NOMO-1 treated with DMSO at 0.1 percent for 48 hours (cell line): ENCODE measurements at regions not wholly inside any gene's neighbourhood (a gene's known extent, or its start where the extent isn't known, plus 50 kb on each side); places are given as distances from the start of the nearest gene placed in this dataset.
"Not testable (repeated sequence)": the region's sequence is repeated elsewhere in the genome, so short reads cannot be mapped to it uniquely, and the experiment has no call there.

ENCODE experiments used
- DNase-seq: peaks from one replicate; lab custom pipeline; 2025; ENCODE audit not compliant: unreplicated experiment; lab: John Stamatoyannopoulos, UW

GRCh38 chr14:23829736-23830471 is 123.7 kb upstream of the DHRS4 start:
- DNase-seq, result peak; percentile 50

- peak; percentile 91 for DNase-seq
Observed at GRCh38 chr14:23831596-23831995, 122.0 kb upstream of the DHRS4 start.

GRCh38 chr14:23861666-23862065 is 91.9 kb upstream of the DHRS4 start:
- DNase-seq, result no peak

GRCh38 chr14:23862513-23862912 is 91.1 kb upstream of the DHRS4 start:
- no peak for DNase-seq

GRCh38 chr14:23863836-23864235 is 89.7 kb upstream of the DHRS4 start:
- no peak for DNase-seq

GRCh38 chr14:23864259-23864658 is 89.3 kb upstream of the DHRS4 start:
- no peak for DNase-seq

- no peak for DNase-seq
Observed at GRCh38 chr14:23864861-23865260, 88.7 kb upstream of the DHRS4 start.

- DNase-seq, result no peak
Observed at GRCh38 chr14:23865502-23865901, 88.1 kb upstream of the DHRS4 start.

- no peak for DNase-seq
Observed at GRCh38 chr14:23866269-23866668, 87.3 kb upstream of the DHRS4 start.

- no peak for DNase-seq
Observed at GRCh38 chr14:23869078-23869719, 84.4 kb upstream of the DHRS4 start.

- no peak for DNase-seq
Observed at GRCh38 chr14:23876160-23876750, 77.3 kb upstream of the DHRS4 start.

- no peak for DNase-seq
Observed at GRCh38 chr14:23877111-23877510, 76.5 kb upstream of the DHRS4 start.

- no peak for DNase-seq
Observed at GRCh38 chr14:23877538-23878180, 75.9 kb upstream of the DHRS4 start.

- no peak for DNase-seq
Observed at GRCh38 chr14:23881282-23881681, 72.3 kb upstream of the DHRS4 start.

- DNase-seq, result no peak
Observed at GRCh38 chr14:23883684-23884540, 69.7 kb upstream of the DHRS4 start.

GRCh38 chr14:23884541-23884904 is 69.0 kb upstream of the DHRS4 start:
- no peak for DNase-seq

GRCh38 chr14:23887536-23887935 is 66.0 kb upstream of the DHRS4 start:
- no peak for DNase-seq

- DNase-seq, result not testable (repeated sequence)
Observed at GRCh38 chr14:23891717-23892116, 61.9 kb upstream of the DHRS4 start.

- DNase-seq, result not testable (repeated sequence)
Observed at GRCh38 chr14:23892289-23892688, 61.3 kb upstream of the DHRS4 start.

- DNase-seq, result no peak
Observed at GRCh38 chr14:23894362-23895052, 59.1 kb upstream of the DHRS4 start.
